Stomach (tissue), 8 donors: ENCODE measurements at regions not wholly inside any gene's neighbourhood (a gene's known extent, or its start where the extent isn't known, plus 50 kb on each side); places are given as distances from the start of the nearest gene placed in this dataset.
"Not testable (repeated sequence)": the region's sequence is repeated elsewhere in the genome, so short reads cannot be mapped to it uniquely, and the experiment has no call there.

ENCODE experiments used
- DNase-seq, 2 donors: peaks; one replicate each; pipeline versions ENCODE4 v3.0.0 to v3.0.0-alpha.2; 2013 to 2019
- H3K27ac ChIP-seq, 5 donors: fragments of 200-600 bp in 4 of 5; sonication (generic) in 4 of 5; one replicate each; pipeline ENCODE4 v1.5.1; 2013 to 2019; ENCODE audit warnings: mild to moderate bottlenecking in 1 of 5, moderate library complexity in 1 of 5
- H3K27me3 ChIP-seq, 3 donors: fragments of 200-600 bp; sonication (generic); one replicate each; pipeline ENCODE4 v1.5.1; 2017 to 2019; ENCODE audit warnings: mixed run types in 1 of 3
- H3K36me3 ChIP-seq, 4 donors: fragments of 200-600 bp; sonication (generic); 1 replicate in 3 of 4; 2 replicates in 1 of 4; pipeline ENCODE4 v1.5.1; 2016 to 2019
- H3K4me1 ChIP-seq, 4 donors: fragments of 200-600 bp; sonication (generic); one replicate each; pipeline ENCODE4 v1.5.1; 2016 to 2019
- H3K4me3 ChIP-seq, 4 donors: fragments of 200-600 bp; sonication (generic) in 3 of 4; one replicate each; pipeline ENCODE4 v1.5.1; 2016 to 2019; ENCODE audit warnings: mild to moderate bottlenecking in 1 of 4
- H3K9me3 ChIP-seq, 4 donors: fragments of 200-600 bp; sonication (generic); one replicate each; pipeline ENCODE4 v1.5.1; 2016 to 2019
- EP300 ChIP-seq: sonication (generic); formaldehyde crosslinking; IDR thresholded peaks from one replicate; pipeline ENCODE4 v1.6.1; 2017; ENCODE audit warnings: antibody characterized with exemption
- POLR2A ChIP-seq, 4 donors: fragments of 450-650 bp; IDR thresholded peaks; one replicate each; pipeline ENCODE4 v1.6.1; 2016; ENCODE audit warnings: antibody characterized with exemption in 4 of 4, control low read depth in 2 of 4, mild to moderate bottlenecking in 1 of 4, moderate library complexity in 1 of 4
- POLR2AphosphoS5 ChIP-seq, 3 donors: sonication (generic); formaldehyde crosslinking; IDR thresholded peaks; one replicate each; pipeline ENCODE4 v1.6.1; 2016; ENCODE audit warnings: antibody characterized with exemption in 3 of 3
- WGBS, 5 donors: extraction: QIAGEN DNeasy Blood & Tissue Kit in 3 of 5; methylation state at CpG; one replicate each; pipeline versions ENCODE4 v1.1.5 to v1.1.7; 2013 to 2018; 5-methylcytosine and 5-hydroxymethylcytosine counted together
- intact Hi-C: fragments of 100-400 bp; cut with DNase I; formaldehyde crosslinking; loops from one replicate; pipeline ENCODE4 v1.15.1; 2023; ENCODE audit warnings: low total_unique reads
- TF ChIP-seq, protein P1 (sequence below), 7 experiments: fragments of 450-650 bp in 4 of 7; fragments of 200-600 bp in 3 of 7; sonication (generic) in 3 of 7; IDR thresholded peaks; one replicate each; pipeline ENCODE4 v1.5.1; 2016 to 2019; ENCODE audit warnings: antibody characterized with exemption in 7 of 7, control low read depth in 2 of 7, mild to moderate bottlenecking in 1 of 7
- donor health status: healthy with polysubstance abuse.
- donor health status: Bipolar disorder and iron deficiency.
- donor health status: healthy.

DNA sequence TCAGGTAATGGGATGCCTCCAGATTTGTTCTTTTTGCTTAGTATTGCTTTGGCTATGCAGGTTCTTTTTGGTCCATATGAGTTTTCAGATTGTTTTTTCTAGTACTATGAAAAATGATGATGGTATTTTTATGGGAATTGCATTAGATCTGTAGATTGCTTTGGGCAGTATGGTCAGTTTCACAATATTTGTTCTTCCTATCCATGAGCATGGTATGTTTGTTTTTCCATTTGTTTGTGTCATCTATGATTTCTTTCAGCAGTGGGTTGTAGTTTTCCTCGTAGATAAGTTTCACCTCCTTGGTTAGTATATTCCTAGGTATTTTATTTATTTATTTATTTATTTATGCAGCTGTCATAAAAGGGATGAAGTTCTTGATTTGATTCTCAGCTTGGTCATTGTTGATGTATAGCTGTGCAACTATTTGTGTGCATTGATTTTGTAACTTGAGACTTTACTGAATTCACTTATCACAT lies 103.9 kb upstream of the DNAH14 start:
- WGBS, 5 donors, result 48 to 72% (median 60%) methylated on average over 1 of the region's 1 CpG
- H3K4me3 ChIP-seq, result no peak overlapping the region
- intact Hi-C loops, result no loop called here
- peaks cover 0 to 38% (median 18%) of the 10 kb centered on the region in 4 donors for H3K9me3 ChIP-seq
- no peaks in the 10 kb centered on the region for H3K36me3 ChIP-seq
- no peak for DNase-seq
- no peaks in the 10 kb centered on the region for H3K4me1 ChIP-seq
- H3K27me3 ChIP-seq, result no peaks in the 10 kb centered on the region
- TF ChIP-seq POLR2A (IDR thresholded peaks at IDR 0.05), result no peak
- TF ChIP-seq, protein P1, sequence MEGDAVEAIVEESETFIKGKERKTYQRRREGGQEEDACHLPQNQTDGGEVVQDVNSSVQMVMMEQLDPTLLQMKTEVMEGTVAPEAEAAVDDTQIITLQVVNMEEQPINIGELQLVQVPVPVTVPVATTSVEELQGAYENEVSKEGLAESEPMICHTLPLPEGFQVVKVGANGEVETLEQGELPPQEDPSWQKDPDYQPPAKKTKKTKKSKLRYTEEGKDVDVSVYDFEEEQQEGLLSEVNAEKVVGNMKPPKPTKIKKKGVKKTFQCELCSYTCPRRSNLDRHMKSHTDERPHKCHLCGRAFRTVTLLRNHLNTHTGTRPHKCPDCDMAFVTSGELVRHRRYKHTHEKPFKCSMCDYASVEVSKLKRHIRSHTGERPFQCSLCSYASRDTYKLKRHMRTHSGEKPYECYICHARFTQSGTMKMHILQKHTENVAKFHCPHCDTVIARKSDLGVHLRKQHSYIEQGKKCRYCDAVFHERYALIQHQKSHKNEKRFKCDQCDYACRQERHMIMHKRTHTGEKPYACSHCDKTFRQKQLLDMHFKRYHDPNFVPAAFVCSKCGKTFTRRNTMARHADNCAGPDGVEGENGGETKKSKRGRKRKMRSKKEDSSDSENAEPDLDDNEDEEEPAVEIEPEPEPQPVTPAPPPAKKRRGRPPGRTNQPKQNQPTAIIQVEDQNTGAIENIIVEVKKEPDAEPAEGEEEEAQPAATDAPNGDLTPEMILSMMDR (IDR thresholded peaks at IDR 0.05), result no peak
- no peak for TF ChIP-seq POLR2AphosphoS5 (IDR thresholded peaks at IDR 0.05)
- TF ChIP-seq EP300, result no peak
- no peak overlapping the region for H3K27ac ChIP-seq

DNA sequence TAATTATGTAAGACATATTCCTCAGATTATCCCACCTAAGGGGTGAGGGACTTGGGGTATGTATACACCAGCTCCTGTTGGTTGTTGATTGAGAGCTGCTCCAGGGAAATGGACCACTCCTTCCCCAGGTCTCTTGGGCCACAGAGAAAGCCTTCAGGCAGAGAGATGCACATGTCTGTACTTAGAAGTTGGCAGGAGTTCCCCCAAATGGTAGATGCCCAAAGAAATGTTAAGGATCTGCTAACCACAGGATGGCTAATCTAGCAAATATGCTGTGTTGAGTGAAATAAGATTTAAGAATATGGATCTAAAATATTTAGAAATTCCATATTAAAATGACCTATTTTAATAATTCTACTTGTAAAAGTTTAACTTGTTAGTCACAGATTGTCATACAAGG lies 100.8 kb upstream of the DNAH14 start:
- no peaks in the 10 kb centered on the region for H3K27me3 ChIP-seq
- TF ChIP-seq EP300 (no peak), POLR2AphosphoS5 (IDR thresholded peaks at IDR 0.05) (no peak), POLR2A (IDR thresholded peaks at IDR 0.05) (no peak)
- TF ChIP-seq, protein P1 (IDR thresholded peaks at IDR 0.05), result no peak
- no peaks in the 10 kb centered on the region for H3K4me1 ChIP-seq
- H3K27ac ChIP-seq, result no peak overlapping the region
- H3K4me3 ChIP-seq, result no peak overlapping the region
- intact Hi-C loops, result no loop called here
- no peaks in the 10 kb centered on the region for H3K36me3 ChIP-seq
- DNase-seq, result no peak
- H3K9me3 ChIP-seq, result peaks cover 4 to 24% (median 15%) of the 10 kb centered on the region in 4 donors

DNA sequence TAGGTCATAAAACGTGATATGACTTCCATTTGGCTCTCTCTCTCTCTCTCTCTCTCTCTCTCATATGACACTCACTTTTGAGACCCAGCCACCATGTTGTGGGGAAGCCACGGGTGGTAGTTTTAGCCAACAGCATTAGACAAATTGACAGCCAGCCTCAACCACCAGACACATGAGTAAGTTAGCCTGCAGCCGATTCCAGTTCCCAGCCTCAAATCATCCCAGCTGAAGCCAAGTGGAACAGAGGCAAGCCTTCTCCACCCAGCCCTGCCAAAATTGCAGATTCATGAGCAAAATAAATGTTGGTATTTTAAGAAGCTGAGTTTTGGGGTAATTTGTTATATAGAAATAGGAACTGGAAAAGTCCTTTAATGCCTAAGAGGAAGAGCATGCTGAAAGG lies 98.0 kb upstream of the DNAH14 start:
- no peak for DNase-seq
- intact Hi-C loops, result no loop called here
- 54 to 70% (median 62%) methylated on average over 3 of the region's 3 CpGs for WGBS, 5 donors
- Histone ChIP-seq H3K36me3 (no peaks in the 10 kb centered on the region), H3K27me3 (no peaks in the 10 kb centered on the region), H3K4me1 (no peaks in the 10 kb centered on the region), H3K27ac (no peak overlapping the region), H3K4me3 (no peak overlapping the region), H3K9me3 (peaks cover 3 to 15% (median 8%) of the 10 kb centered on the region in 4 donors)
- TF ChIP-seq POLR2A (IDR thresholded peaks at IDR 0.05), result no peak
- TF ChIP-seq, protein P1 (IDR thresholded peaks at IDR 0.05), result no peak
- no peak for TF ChIP-seq POLR2AphosphoS5 (IDR thresholded peaks at IDR 0.05)
- TF ChIP-seq EP300, result no peak

DNA sequence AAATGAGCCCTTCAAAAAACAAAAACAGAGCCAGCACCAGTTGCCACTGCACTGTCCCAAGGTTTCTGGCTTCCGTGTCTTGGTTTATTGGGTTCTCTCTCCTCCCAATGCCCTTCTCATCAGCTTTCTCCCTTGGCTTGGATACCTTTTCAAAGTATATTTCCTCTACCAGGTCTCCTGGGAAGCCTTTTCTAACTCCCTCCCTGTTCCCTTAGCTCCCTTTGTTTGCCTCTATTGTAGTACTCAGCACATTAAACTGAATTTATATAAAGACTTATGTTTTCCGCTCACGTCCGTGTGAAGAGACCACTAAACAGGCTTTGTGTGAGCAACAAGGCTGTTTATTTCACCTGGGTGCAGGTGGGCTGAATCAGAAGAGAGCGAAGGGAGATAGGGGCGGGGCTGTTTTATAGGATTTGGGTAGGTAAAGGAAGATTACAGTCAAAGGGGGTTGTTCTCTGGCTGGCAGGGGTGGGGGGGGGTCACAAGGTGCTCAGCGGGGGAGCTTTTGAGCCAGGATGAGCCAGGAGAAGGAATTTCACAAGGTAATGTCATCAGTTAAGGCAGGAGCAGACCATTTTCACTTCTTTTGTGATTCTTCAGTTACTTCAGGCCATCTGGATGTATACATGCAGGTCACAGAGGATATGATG lies 89.7 kb upstream of the DNAH14 start:
- peaks cover 0 to 17% (median 12%) of the 10 kb centered on the region in 4 donors for H3K9me3 ChIP-seq
- H3K27ac ChIP-seq, DNase-seq, H3K27me3 ChIP-seq, H3K4me3 ChIP-seq, H3K36me3 ChIP-seq, intact Hi-C loops, H3K4me1 ChIP-seq: not testable (repeated sequence)
- 58 to 68% (median 62%) methylated on average over 7 of the region's 7 CpGs for WGBS, 5 donors

DNA sequence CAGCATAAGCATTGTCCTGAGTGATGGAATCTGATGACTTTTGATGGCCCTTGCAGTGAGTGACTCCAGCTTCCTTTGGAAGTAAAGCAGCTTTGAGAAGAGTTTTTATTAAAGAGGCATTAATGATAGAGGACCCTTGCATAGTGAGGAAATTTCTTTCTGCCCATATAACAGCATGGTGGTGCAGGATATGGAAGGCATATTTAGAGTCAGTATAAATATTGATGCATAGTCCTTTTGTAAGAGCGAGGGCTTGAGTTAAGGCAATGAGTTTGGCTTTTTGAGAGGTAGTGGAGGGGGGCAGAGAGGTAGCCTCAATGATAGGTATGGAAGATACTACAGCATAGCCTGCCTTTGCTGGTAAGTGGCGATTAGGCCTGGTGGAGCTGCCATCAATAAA lies 87.7 kb upstream of the DNAH14 start:
- H3K27ac ChIP-seq, H3K27me3 ChIP-seq, H3K4me3 ChIP-seq, H3K36me3 ChIP-seq, H3K4me1 ChIP-seq, DNase-seq, intact Hi-C loops: not testable (repeated sequence)
- peaks cover 0 to 17% (median 12%) of the 10 kb centered on the region in 4 donors for H3K9me3 ChIP-seq
- 56 to 90% (median 85%) methylated on average over 2 of the region's 2 CpGs for WGBS, 5 donors
